Naive B cell (primary cell): ENCODE measurements at regions not wholly inside any gene's neighbourhood (a gene's known extent, or its start where the extent isn't known, plus 50 kb on each side); places are given as distances from the start of the nearest gene placed in this dataset.

Experiments used
- ATAC-seq, 2 donors: fragments of 150-1000 bp; cut with Tn5 transposase; 2 replicates each; pipeline ENCODE4 v1.10.0; 2021; ENCODE audit warnings: low read depth in 2 of 2, mild to moderate bottlenecking in 2 of 2, moderate library complexity in 2 of 2
- DNase-seq: peaks from one replicate; pipeline ENCODE4 v3.0.0; 2022
- H3K27ac Mint-ChIP-seq, 6 donors: one replicate each; pipeline ENCODE4 v1.8.0; 2020 to 2022; ENCODE audit warnings: mild to moderate bottlenecking in 6 of 6, mixed read lengths in 6 of 6, moderate library complexity in 5 of 6, inconsistent platforms in 2 of 6
- H3K27me3 Mint-ChIP-seq, 3 donors: one replicate each; pipeline ENCODE4 v1.8.0; 2021 to 2022; ENCODE audit warnings: mixed read lengths in 3 of 3, mild to moderate bottlenecking in 1 of 3
- H3K36me3 Mint-ChIP-seq, 2 donors: one replicate each; pipeline ENCODE4 v1.8.0; 2020 to 2022; ENCODE audit warnings: mixed read lengths in 2 of 2, inconsistent platforms in 1 of 2, mild to moderate bottlenecking in 1 of 2
- H3K4me1 Mint-ChIP-seq, 3 donors: one replicate each; pipeline ENCODE4 v1.8.0; 2020 to 2022; ENCODE audit warnings: mixed read lengths in 3 of 3, inconsistent platforms in 1 of 3, mild to moderate bottlenecking in 1 of 3, moderate library complexity in 1 of 3
- H3K4me3 Mint-ChIP-seq, 8 donors: one replicate each; pipeline ENCODE4 v1.8.0; 2020 to 2022; ENCODE audit warnings: mild to moderate bottlenecking in 8 of 8, mixed read lengths in 8 of 8, moderate library complexity in 8 of 8, inconsistent platforms in 2 of 8
- H3K9me3 Mint-ChIP-seq, 7 donors: one replicate each; pipeline ENCODE4 v1.8.0; 2020 to 2022; ENCODE audit warnings: mixed read lengths in 7 of 7, mild to moderate bottlenecking in 5 of 7, inconsistent platforms in 2 of 7, moderate library complexity in 1 of 7

- no peak overlapping the region for H3K4me3 Mint-ChIP-seq
- DNase-seq, result no peak
- peaks cover 0 to 5% (median 0%) of the 10 kb centered on the region in 3 donors for H3K27me3 Mint-ChIP-seq
- no peak for ATAC-seq
- H3K27ac Mint-ChIP-seq, result no peak overlapping the region
- no peaks in the 10 kb centered on the region for H3K4me1 Mint-ChIP-seq
- peaks cover 0 to 3% (median 0%) of the 10 kb centered on the region in 7 donors for H3K9me3 Mint-ChIP-seq
- H3K36me3 Mint-ChIP-seq, result no peaks in the 10 kb centered on the region
Observed at GRCh38 chr13:80574113-80574850, 233.4 kb upstream of the SPRY2 start.

- Mint-ChIP-seq H3K4me3 (no peak overlapping the region), H3K27ac (no peak overlapping the region), H3K9me3 (peaks cover 0 to 3% (median 0%) of the 10 kb centered on the region in 7 donors), H3K27me3 (peaks cover 0 to 5% (median 0%) of the 10 kb centered on the region in 3 donors), H3K36me3 (no peaks in the 10 kb centered on the region), H3K4me1 (no peaks in the 10 kb centered on the region)
- no peak for ATAC-seq
- DNase-seq, result no peak
Observed at GRCh38 chr13:80572923-80573316, 232.0 kb upstream of the SPRY2 start.

GRCh38 chr13:80572308-80572922 is 231.5 kb upstream of the SPRY2 start:
- Mint-ChIP-seq H3K27me3 (peaks cover 0 to 5% (median 0%) of the 10 kb centered on the region in 3 donors), H3K36me3 (no peaks in the 10 kb centered on the region)
- ATAC-seq, result no peak

GRCh38 chr13:80571346-80572307 is 230.7 kb upstream of the SPRY2 start:
- no peaks in the 10 kb centered on the region for H3K36me3 Mint-ChIP-seq
- H3K27me3 Mint-ChIP-seq, result peaks cover 0 to 5% (median 0%) of the 10 kb centered on the region in 3 donors
- no peak overlapping the region for H3K4me3 Mint-ChIP-seq
- H3K4me1 Mint-ChIP-seq, result no peaks in the 10 kb centered on the region
- peaks cover 0 to 3% (median 0%) of the 10 kb centered on the region in 7 donors for H3K9me3 Mint-ChIP-seq
- peak overlapping the region in 1 of 6 donors; percentile 50 for H3K27ac Mint-ChIP-seq
- ATAC-seq, result no peak
- no peak for DNase-seq

More at GRCh38 chr13:80572308-80572922, 231.5 kb upstream of the SPRY2 start:
- Mint-ChIP-seq H3K27ac (no peak overlapping the region), H3K9me3 (peaks cover 0 to 3% (median 0%) of the 10 kb centered on the region in 7 donors), H3K4me1 (no peaks in the 10 kb centered on the region), H3K4me3 (no peak overlapping the region)
- DNase-seq, result no peak

GRCh38 chr13:80563439-80563838 is 222.5 kb upstream of the SPRY2 start:
- no peak for ATAC-seq
- Mint-ChIP-seq H3K36me3 (no peaks in the 10 kb centered on the region), H3K4me1 (peaks cover 1 to 7% (median 3%) of the 10 kb centered on the region in 3 donors), H3K27me3 (no peaks in the 10 kb centered on the region), H3K4me3 (no peak overlapping the region), H3K9me3 (peaks cover 0 to 4% (median 0%) of the 10 kb centered on the region in 7 donors), H3K27ac (no peak overlapping the region)
- no peak for DNase-seq

GRCh38 chr13:80562433-80563156 is 221.7 kb upstream of the SPRY2 start:
- ATAC-seq, result no peak
- no peak for DNase-seq
- no peaks in the 10 kb centered on the region for H3K27me3 Mint-ChIP-seq
- no peak overlapping the region for H3K27ac Mint-ChIP-seq
- peaks cover 1 to 7% (median 3%) of the 10 kb centered on the region in 3 donors for H3K4me1 Mint-ChIP-seq
- peak overlapping the region in 3 of 8 donors; percentile 16 to 22 (median 17) for H3K4me3 Mint-ChIP-seq
- no peaks in the 10 kb centered on the region for H3K36me3 Mint-ChIP-seq
- H3K9me3 Mint-ChIP-seq, result peaks cover 0 to 4% (median 0%) of the 10 kb centered on the region in 7 donors

GRCh38 chr13:80560609-80561008 is 219.7 kb upstream of the SPRY2 start:
- no peak overlapping the region for H3K4me3 Mint-ChIP-seq
- H3K9me3 Mint-ChIP-seq, result peaks cover 0 to 4% (median 0%) of the 10 kb centered on the region in 7 donors
- peaks cover 1 to 7% (median 3%) of the 10 kb centered on the region in 3 donors for H3K4me1 Mint-ChIP-seq
- DNase-seq, result no peak
- no peak for ATAC-seq
- H3K27ac Mint-ChIP-seq, result no peak overlapping the region
- H3K36me3 Mint-ChIP-seq, result no peaks in the 10 kb centered on the region
- no peaks in the 10 kb centered on the region for H3K27me3 Mint-ChIP-seq

- H3K27ac Mint-ChIP-seq, result no peak overlapping the region
- H3K9me3 Mint-ChIP-seq, result peaks cover 0 to 4% (median 0%) of the 10 kb centered on the region in 7 donors
- DNase-seq, result no peak
- no peaks in the 10 kb centered on the region for H3K36me3 Mint-ChIP-seq
- H3K4me3 Mint-ChIP-seq, result no peak overlapping the region
- peaks cover 1 to 7% (median 3%) of the 10 kb centered on the region in 3 donors for H3K4me1 Mint-ChIP-seq
- no peak for ATAC-seq
- H3K27me3 Mint-ChIP-seq, result no peaks in the 10 kb centered on the region
Observed at GRCh38 chr13:80559944-80560343, 219.0 kb upstream of the SPRY2 start.

- no peaks in the 10 kb centered on the region for H3K27me3 Mint-ChIP-seq
- peaks cover 0 to 6% (median 0%) of the 10 kb centered on the region in 3 donors for H3K4me1 Mint-ChIP-seq
- ATAC-seq, result no peak
Observed at GRCh38 chr13:80558074-80558473, 217.1 kb upstream of the SPRY2 start.

GRCh38 chr13:80555796-80556678 is 215.1 kb upstream of the SPRY2 start:
- no peak for ATAC-seq
- H3K9me3 Mint-ChIP-seq, result peaks cover 0 to 4% (median 0%) of the 10 kb centered on the region in 7 donors
- H3K27me3 Mint-ChIP-seq, result no peaks in the 10 kb centered on the region
- DNase-seq, result no peak
- peaks cover 8 to 16% (median 10%) of the 10 kb centered on the region in 3 donors for H3K4me1 Mint-ChIP-seq
- H3K36me3 Mint-ChIP-seq, result no peaks in the 10 kb centered on the region
- H3K27ac Mint-ChIP-seq, result peak overlapping the region in 1 of 6 donors; percentile 9
- no peak overlapping the region for H3K4me3 Mint-ChIP-seq

More at GRCh38 chr13:80558074-80558473, 217.1 kb upstream of the SPRY2 start:
- H3K9me3 Mint-ChIP-seq, result peaks cover 0 to 4% (median 0%) of the 10 kb centered on the region in 7 donors
- H3K36me3 Mint-ChIP-seq, result no peaks in the 10 kb centered on the region
- DNase-seq, result no peak
- H3K4me3 Mint-ChIP-seq, result no peak overlapping the region
- no peak overlapping the region for H3K27ac Mint-ChIP-seq

- H3K27ac Mint-ChIP-seq, result no peak overlapping the region
- H3K4me1 Mint-ChIP-seq, result peaks cover 8 to 20% (median 10%) of the 10 kb centered on the region in 3 donors
- H3K27me3 Mint-ChIP-seq, result peaks cover 0 to 4% (median 0%) of the 10 kb centered on the region in 3 donors
- DNase-seq, result no peak
- H3K36me3 Mint-ChIP-seq, result no peaks in the 10 kb centered on the region
- no peak for ATAC-seq
- H3K4me3 Mint-ChIP-seq, result no peak overlapping the region
- H3K9me3 Mint-ChIP-seq, result no peaks in the 10 kb centered on the region
Observed at GRCh38 chr13:80552851-80553440, 212.0 kb upstream of the SPRY2 start.
